GM10248 (cell line): ENCODE measurements at regions not wholly inside any gene's neighbourhood (a gene's known extent, or its start where the extent isn't known, plus 50 kb on each side); places are given as distances from the start of the nearest gene placed in this dataset.

Source experiments
- CTCF ChIA-PET: fragments of 300-600 bp; sonication (Branson Sonifier 250); formaldehyde crosslinking; extraction: SDS; loops from one replicate; lab custom pipeline; 2021; ENCODE audit warnings: antibody characterized with exemption; lab: Yijun Ruan, JAX
- POLR2A ChIA-PET: fragments of 350-650 bp; sonication (Branson Sonifier 250); formaldehyde crosslinking; extraction: SDS; loops from one replicate; lab custom pipeline; 2020; ENCODE audit warnings: antibody characterized with exemption; lab: Yijun Ruan, JAX
- DNase-seq: peaks from one replicate; pipeline ENCODE4 v3.0.0; 2012; ENCODE audit errors: extremely low spot score
- CTCF ChIP-seq: IDR thresholded peaks from 2 replicates; pipeline ENCODE4 v1.5.1; 2012; ENCODE audit warnings: mild to moderate bottlenecking, low read depth; ENCODE audit errors: extremely low read depth, missing control alignments, control extremely low read depth

DNA sequence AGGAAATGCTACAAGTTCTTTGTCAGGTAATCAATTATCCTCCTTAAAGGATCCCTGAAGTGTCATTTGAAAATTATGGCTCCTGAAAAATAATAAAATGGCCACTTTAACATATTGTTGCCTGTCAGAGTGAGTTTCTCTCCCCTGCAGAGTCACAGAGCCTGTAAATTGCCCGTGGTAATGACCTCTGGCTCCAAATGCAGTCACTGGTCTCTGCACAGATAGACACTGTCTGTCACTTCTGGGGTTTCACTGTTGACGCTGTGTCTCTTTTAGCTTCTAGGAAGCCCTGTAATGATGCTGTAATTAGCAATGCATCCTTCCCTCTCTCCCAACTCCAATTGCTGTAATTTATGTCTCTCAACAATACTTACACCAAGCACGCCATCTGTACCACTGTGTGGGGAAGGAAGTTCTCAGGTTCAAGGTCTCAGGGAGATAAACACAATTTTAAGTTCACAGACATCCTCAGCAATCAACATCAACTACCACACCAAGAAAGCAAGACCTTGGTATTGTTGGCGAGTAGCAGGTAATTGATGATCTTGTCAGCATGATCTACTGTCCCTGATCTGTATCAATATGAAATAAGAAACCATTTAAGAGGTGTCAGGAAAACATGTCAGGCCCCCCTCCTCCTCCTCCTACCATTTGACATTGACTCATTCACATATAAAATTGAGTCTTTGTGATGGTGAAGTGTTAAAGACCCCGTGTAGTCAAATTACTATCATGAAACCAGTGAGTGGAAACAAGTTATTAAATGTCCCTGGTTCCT is 91.2 kb upstream of the SULF2 start:
- DNase-seq = no peak
- TF ChIP-seq CTCF = no peak
- ChIA-PET POLR2A (no interaction called here), CTCF (no interaction called here)

DNA sequence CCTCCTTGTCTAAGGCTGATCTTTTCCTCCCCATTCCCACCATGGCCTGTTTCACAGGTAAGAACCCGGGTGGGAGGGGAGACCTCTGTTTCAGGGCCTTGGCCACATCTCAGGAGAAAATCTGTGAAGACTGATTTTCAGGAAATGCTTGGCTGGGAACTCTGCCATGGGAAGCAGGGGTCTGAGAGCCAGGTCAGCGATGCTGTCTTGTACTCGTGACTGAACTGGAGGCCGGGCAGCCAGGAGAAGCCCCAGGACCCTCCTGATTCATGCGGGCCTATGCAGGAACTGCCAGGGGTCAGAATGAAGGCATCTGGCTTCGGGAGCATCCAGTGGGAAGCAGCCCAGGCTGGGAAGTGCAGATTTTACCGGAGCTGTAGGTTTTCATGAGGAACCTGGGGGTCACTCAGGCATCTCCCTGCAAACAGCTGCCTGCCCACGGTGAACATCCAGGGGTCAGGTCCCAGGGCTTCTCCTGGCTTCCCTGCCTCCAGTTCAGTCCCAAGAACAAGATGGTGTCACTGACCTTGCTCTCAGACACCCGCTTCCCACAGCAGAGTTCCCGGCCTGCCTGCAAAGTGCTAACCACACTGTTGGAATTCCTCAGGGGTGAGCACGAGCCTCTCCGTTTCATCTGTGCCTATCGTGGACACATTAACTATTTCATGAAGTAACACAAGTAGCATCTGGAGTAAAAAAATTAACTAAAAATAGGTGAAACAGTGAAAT is 90.2 kb upstream of the SULF2 start:
- no peak for DNase-seq
- ChIA-PET CTCF (no interaction called here), POLR2A (no interaction called here)
- TF ChIP-seq CTCF = no peak

GRCh38 chr20:47872341-47872740 is 87.1 kb upstream of the SULF2 start:
- POLR2A ChIA-PET = no interaction called here
- no peak for TF ChIP-seq CTCF
- no peak for DNase-seq
- CTCF ChIA-PET = no interaction called here

- no peak for DNase-seq
- ChIA-PET CTCF (interaction anchor here (2.2 kb wide), 1 partner anchor 750 kb away, joined by 5 read pairs; no protein-coding TSS in a partner anchor), POLR2A (interaction anchor here (0.7 kb wide), 1 partner anchor 143 kb away, joined by 6 read pairs; no protein-coding TSS in a partner anchor)
- no peak for TF ChIP-seq CTCF
Observed at GRCh38 chr20:47870475-47870874, 85.2 kb upstream of the SULF2 start.

DNA sequence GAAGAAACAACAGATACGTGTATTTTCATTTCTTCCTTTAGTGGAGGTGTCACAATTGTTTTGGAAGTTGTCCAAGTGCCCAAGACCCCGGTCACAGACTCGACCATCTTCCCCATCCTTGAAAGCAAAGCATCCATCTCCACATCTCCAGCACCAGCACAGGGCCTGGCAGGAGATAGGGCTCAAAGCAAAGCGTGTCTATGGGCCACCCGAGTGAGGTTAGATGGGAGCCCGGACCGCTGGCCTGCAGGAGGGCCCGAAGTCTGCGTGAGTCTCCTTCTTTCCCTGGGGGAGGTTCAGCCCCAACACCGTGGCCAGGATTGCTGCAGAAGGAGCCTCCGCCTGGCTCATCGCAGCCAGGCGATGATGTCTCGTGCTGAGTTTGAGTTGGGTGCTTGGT is 83.5 kb upstream of the SULF2 start:
- POLR2A ChIA-PET = no interaction called here
- no peak for TF ChIP-seq CTCF
- CTCF ChIA-PET = no interaction called here
- DNase-seq = no peak

DNA sequence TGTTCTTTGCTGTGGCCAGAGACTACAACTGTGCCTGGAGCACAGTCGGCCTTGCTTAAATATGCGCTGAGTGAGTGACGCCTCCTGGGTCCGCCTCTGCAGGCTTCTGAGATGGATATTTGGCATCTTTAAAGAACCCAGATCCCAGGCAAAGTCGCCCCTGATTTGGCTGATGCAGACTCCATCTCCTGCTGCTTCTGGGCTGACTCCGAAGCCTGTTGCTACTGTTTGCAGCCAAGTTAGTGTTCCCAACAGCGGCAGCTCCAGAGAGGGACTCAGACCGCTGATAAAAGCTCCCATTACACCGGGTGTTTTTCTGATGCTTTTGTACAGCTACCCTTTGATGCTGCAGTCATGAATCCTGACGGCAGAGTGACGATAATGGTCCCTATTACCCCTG is 83.0 kb upstream of the SULF2 start:
- CTCF ChIA-PET = no interaction called here

More for the DNA sequence above, 83.0 kb upstream of the SULF2 start:
- POLR2A ChIA-PET = no interaction called here
- no peak for TF ChIP-seq CTCF
- DNase-seq = no peak
